Inferior parietal cortex (tissue), 1 donor: ENCODE measurements at regions not wholly inside any gene's neighbourhood (a gene's known extent, or its start where the extent isn't known, plus 50 kb on each side); places are given as distances from the start of the nearest gene placed in this dataset.

Experiments used
- DNase-seq: peaks from one replicate; pipeline ENCODE4 v3.0.0-alpha.2; 2016; ENCODE audit errors: extremely low spot score

GRCh38 chr9:107953556-107954125, 464.1 kb upstream of the KLF4 start:
- DNase-seq, result no peak

GRCh38 chr9:107952773-107953172, 463.2 kb upstream of the KLF4 start:
- DNase-seq, result no peak

GRCh38 chr9:107951511-107951910, 461.9 kb upstream of the KLF4 start:
- no peak for DNase-seq

- DNase-seq, result no peak
Measured at GRCh38 chr9:107949061-107949460, 459.5 kb upstream of the KLF4 start.

- no peak for DNase-seq
Measured at GRCh38 chr9:107948601-107949000, 459.0 kb upstream of the KLF4 start.

- no peak for DNase-seq
Measured at GRCh38 chr9:107948086-107948485, 458.5 kb upstream of the KLF4 start.

- no peak for DNase-seq
Measured at GRCh38 chr9:107946364-107947141, 457.0 kb upstream of the KLF4 start.

GRCh38 chr9:107945961-107946360, 456.4 kb upstream of the KLF4 start:
- no peak for DNase-seq

- no peak for DNase-seq
Measured at GRCh38 chr9:107945493-107945892, 455.9 kb upstream of the KLF4 start.

GRCh38 chr9:107944387-107944786, 454.8 kb upstream of the KLF4 start:
- DNase-seq, result no peak

- no peak for DNase-seq
Measured at GRCh38 chr9:107943901-107944300, 454.3 kb upstream of the KLF4 start.

- no peak for DNase-seq
Measured at GRCh38 chr9:107942856-107943255, 453.3 kb upstream of the KLF4 start.

GRCh38 chr9:107942291-107942690, 452.7 kb upstream of the KLF4 start:
- no peak for DNase-seq

- DNase-seq, result no peak
Measured at GRCh38 chr9:107940616-107941595, 451.3 kb upstream of the KLF4 start.

- no peak for DNase-seq
Measured at GRCh38 chr9:107938801-107939386, 449.3 kb upstream of the KLF4 start.

GRCh38 chr9:107935931-107936330, 446.4 kb upstream of the KLF4 start:
- no peak for DNase-seq

GRCh38 chr9:107933516-107933915, 443.9 kb upstream of the KLF4 start:
- DNase-seq, result no peak

GRCh38 chr9:107933097-107933496, 443.5 kb upstream of the KLF4 start:
- DNase-seq, result no peak

- no peak for DNase-seq
Measured at GRCh38 chr9:107932601-107933000, 443.0 kb upstream of the KLF4 start.

- no peak for DNase-seq
Measured at GRCh38 chr9:107932046-107932445, 442.5 kb upstream of the KLF4 start.

GRCh38 chr9:107931071-107931715, 441.6 kb upstream of the KLF4 start:
- no peak for DNase-seq

- DNase-seq, result peak; percentile 6
Measured at GRCh38 chr9:107929443-107929842, 439.9 kb upstream of the KLF4 start.
